Gastrocnemius medialis (tissue), 4 donors: ENCODE measurements at regions not wholly inside any gene's neighbourhood (a gene's known extent, or its start where the extent isn't known, plus 50 kb on each side); places are given as distances from the start of the nearest gene placed in this dataset.
"Not testable (repeated sequence)": the region's sequence is repeated elsewhere in the genome, so short reads cannot be mapped to it uniquely, and the experiment has no call there.

Source experiments
- ATAC-seq, 2 donors: fragments of 150-250 bp; one replicate each; pipeline ENCODE4 v1.9.1; 2016
- DNase-seq, 2 donors: peaks; one replicate each; pipeline ENCODE4 v3.0.0-alpha.2; 2019
- H3K27ac ChIP-seq, 4 donors: fragments of 200-600 bp; sonication (generic); 1 replicate in 1 of 4; 2 replicates in 3 of 4; pipeline ENCODE4 v1.5.1; 2016 to 2018; ENCODE audit warnings: mild to moderate bottlenecking in 2 of 4, moderate library complexity in 1 of 4
- H3K27me3 ChIP-seq, 3 donors: fragments of 200-600 bp; sonication (generic) in 2 of 3; 1 replicate in 1 of 3; 2 replicates in 2 of 3; pipeline versions ENCODE4 v1.5.1 to v1.6.0; 2016 to 2019; ENCODE audit warnings: mild to moderate bottlenecking in 1 of 3, moderate library complexity in 1 of 3
- H3K36me3 ChIP-seq, 2 donors: fragments of 200-600 bp; sonication (generic) in 1 of 2; one replicate each; pipeline ENCODE4 v1.5.1; 2017 to 2018
- H3K4me1 ChIP-seq, 2 donors: fragments of 200-600 bp; sonication (generic) in 1 of 2; one replicate each; pipeline ENCODE4 v1.5.1; 2016 to 2017; ENCODE audit warnings: mild to moderate bottlenecking in 2 of 2
- H3K4me3 ChIP-seq, 4 donors: fragments of 200-600 bp; sonication (generic) in 3 of 4; 1 replicate in 1 of 4; 2 replicates in 3 of 4; pipeline ENCODE4 v1.5.1; 2016 to 2019; ENCODE audit warnings: mild to moderate bottlenecking in 2 of 4
- H3K9me3 ChIP-seq, 3 donors: fragments of 200-600 bp; sonication (generic) in 2 of 3; 1 replicate in 1 of 3; 2 replicates in 2 of 3; pipeline ENCODE4 v1.5.1; 2016 to 2019
- POLR2A ChIP-seq, 2 donors: fragments of 450-650 bp; IDR thresholded peaks; one replicate each; pipeline ENCODE4 v1.6.1; 2017; ENCODE audit warnings: antibody characterized with exemption in 2 of 2, mild to moderate bottlenecking in 2 of 2, moderate library complexity in 2 of 2
- in situ Hi-C, 4 donors: fragments of 200-750 bp; cut with MboI; loops; one replicate each; pipeline versions ENCODE4 v1.15.0 to v1.8.0; 2017; ENCODE audit warnings: low sequenced_read_pairs in 4 of 4
- intact Hi-C: fragments of 100-400 bp; cut with DNase I; formaldehyde crosslinking; loops from one replicate; pipeline ENCODE4 v1.15.1; 2023; ENCODE audit warnings: low total_unique reads
- TF ChIP-seq, protein P1 (sequence below), 5 experiments: fragments of 450-650 bp in 3 of 5; fragments of 200-600 bp in 2 of 5; sonication (generic) in 2 of 5; IDR thresholded peaks in 4 of 5; conservative IDR thresholded peaks in 1 of 5; 1 replicate in 4 of 5; 2 replicates in 1 of 5; pipeline ENCODE4 v1.5.1; 2016 to 2019; ENCODE audit warnings: antibody characterized with exemption in 5 of 5, mild to moderate bottlenecking in 3 of 5, moderate library complexity in 3 of 5

GRCh38 chr20:2223558-2224367 is 72.0 kb upstream of the TGM3 start:
- in situ Hi-C loops (loop anchor here in 1 of 4 donors (25.0 kb wide), 1 partner anchor 214 kb away; no protein-coding TSS in a partner anchor), intact Hi-C loops (no loop called here)
- Histone ChIP-seq H3K36me3 (no peaks in the 10 kb centered on the region), H3K4me3 (no peak overlapping the region), H3K27me3 (no peaks in the 10 kb centered on the region), H3K9me3 (no peaks in the 10 kb centered on the region), H3K4me1 (no peaks in the 10 kb centered on the region), H3K27ac (no peak overlapping the region)
- TF ChIP-seq, protein P1, sequence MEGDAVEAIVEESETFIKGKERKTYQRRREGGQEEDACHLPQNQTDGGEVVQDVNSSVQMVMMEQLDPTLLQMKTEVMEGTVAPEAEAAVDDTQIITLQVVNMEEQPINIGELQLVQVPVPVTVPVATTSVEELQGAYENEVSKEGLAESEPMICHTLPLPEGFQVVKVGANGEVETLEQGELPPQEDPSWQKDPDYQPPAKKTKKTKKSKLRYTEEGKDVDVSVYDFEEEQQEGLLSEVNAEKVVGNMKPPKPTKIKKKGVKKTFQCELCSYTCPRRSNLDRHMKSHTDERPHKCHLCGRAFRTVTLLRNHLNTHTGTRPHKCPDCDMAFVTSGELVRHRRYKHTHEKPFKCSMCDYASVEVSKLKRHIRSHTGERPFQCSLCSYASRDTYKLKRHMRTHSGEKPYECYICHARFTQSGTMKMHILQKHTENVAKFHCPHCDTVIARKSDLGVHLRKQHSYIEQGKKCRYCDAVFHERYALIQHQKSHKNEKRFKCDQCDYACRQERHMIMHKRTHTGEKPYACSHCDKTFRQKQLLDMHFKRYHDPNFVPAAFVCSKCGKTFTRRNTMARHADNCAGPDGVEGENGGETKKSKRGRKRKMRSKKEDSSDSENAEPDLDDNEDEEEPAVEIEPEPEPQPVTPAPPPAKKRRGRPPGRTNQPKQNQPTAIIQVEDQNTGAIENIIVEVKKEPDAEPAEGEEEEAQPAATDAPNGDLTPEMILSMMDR (IDR thresholded peaks at IDR 0.05 in 4 of 5, conservative IDR thresholded peaks at IDR 0.05 in 1 of 5), result no peak
- TF ChIP-seq POLR2A (IDR thresholded peaks at IDR 0.05), result no peak
- DNase-seq (no peak), ATAC-seq (no peak)

DNA sequence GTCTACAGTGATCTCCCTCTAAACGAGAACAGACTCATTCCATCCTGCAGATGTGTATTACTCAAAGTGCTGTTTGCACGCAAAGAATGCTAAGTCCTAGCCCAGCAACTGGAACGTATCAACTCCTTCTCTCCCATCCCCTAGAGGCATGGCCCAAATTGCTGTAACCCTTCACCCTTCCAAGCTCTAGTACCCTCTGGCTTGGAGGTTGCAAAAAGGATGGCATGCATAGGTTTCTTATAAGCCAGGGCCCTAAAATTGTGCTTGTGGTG is 71.5 kb upstream of the TGM3 start:
- Histone ChIP-seq H3K4me3 (no peak overlapping the region), H3K27ac (no peak overlapping the region), H3K9me3 (no peaks in the 10 kb centered on the region), H3K36me3 (no peaks in the 10 kb centered on the region), H3K27me3 (no peaks in the 10 kb centered on the region), H3K4me1 (no peaks in the 10 kb centered on the region)
- DNase-seq (no peak), ATAC-seq (no peak)
- intact Hi-C loops (no loop called here), in situ Hi-C loops (loop anchor here in 1 of 4 donors (25.0 kb wide), 1 partner anchor 213 kb away; no protein-coding TSS in a partner anchor)
- TF ChIP-seq POLR2A (IDR thresholded peaks at IDR 0.05), result no peak
- TF ChIP-seq, protein P1 (IDR thresholded peaks at IDR 0.05 in 4 of 5, conservative IDR thresholded peaks at IDR 0.05 in 1 of 5), result no peak

DNA sequence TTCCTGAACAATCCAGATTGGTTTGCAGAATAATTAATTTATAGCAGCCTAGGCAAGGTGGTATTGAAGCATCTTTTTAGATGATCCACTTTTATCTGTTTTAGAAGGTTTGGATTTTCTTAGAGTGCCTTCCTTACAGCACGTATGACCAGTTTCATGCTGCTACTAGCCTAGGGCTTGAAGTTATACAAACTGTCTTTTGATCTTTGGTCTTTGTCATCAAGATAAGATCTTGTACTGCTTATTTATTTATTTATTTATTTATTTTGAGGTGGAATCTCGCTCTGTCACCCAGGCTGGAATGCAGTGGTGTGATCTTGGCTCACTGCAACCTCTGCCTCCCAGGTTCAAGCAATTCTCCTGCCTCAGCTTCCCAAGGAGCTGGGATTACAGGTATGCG is 68.5 kb upstream of the TGM3 start:
- H3K9me3 ChIP-seq, H3K4me1 ChIP-seq, intact Hi-C loops, H3K4me3 ChIP-seq, in situ Hi-C loops, ATAC-seq, H3K36me3 ChIP-seq, H3K27ac ChIP-seq, H3K27me3 ChIP-seq, DNase-seq: not testable (repeated sequence)

DNA sequence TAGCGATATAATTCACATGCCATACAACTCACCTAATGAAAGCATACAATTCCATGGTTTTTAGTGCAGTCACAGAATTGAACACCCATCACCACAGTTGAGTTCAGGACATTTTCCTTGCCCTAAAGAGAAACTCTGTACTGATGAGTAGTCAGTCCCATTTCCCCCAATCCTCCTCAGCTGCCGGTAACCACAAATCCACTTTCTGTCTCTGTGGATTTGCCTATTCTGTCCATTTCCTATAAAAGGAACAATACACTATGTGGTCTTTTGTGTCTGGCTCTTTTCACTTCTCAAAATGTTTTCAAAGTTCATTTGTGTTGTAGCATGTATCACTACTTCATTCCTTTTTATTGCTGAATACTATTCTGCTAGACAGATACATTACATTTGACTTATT is 67.9 kb upstream of the TGM3 start:
- Histone ChIP-seq H3K27ac (no peak overlapping the region), H3K4me3 (no peak overlapping the region), H3K36me3 (no peaks in the 10 kb centered on the region), H3K9me3 (no peaks in the 10 kb centered on the region), H3K4me1 (no peaks in the 10 kb centered on the region), H3K27me3 (no peaks in the 10 kb centered on the region)
- in situ Hi-C loops, result no loop called here
- TF ChIP-seq POLR2A (IDR thresholded peaks at IDR 0.05), result no peak
- TF ChIP-seq, protein P1 (IDR thresholded peaks at IDR 0.05 in 4 of 5, conservative IDR thresholded peaks at IDR 0.05 in 1 of 5), result no peak
- DNase-seq, result no peak
- intact Hi-C loops, result no loop called here
- ATAC-seq, result no peak

DNA sequence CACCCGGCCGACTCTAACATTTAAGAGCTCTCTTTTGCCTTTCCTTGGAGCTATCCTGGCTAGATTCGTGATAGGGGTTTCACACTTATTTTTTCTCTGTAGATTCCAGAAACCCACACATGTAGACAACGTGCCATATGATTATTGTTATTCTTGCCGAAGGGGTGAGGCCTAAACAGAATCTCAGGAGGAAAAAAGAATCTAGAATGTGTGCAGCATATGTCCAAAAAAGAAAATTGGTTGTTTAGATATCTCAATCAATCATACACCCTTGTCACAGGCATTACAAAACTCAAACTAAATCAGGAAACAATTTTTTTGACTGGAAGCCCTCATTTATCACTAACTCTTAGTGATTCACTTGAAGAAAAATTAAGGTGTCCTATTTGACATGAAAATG is 66.9 kb upstream of the TGM3 start:
- in situ Hi-C loops, result no loop called here
- no peaks in the 10 kb centered on the region for H3K4me1 ChIP-seq

More for the DNA sequence above, 66.9 kb upstream of the TGM3 start:
- DNase-seq (no peak), ATAC-seq (no peak)
- intact Hi-C loops, result no loop called here
- no peak overlapping the region for H3K27ac ChIP-seq
- TF ChIP-seq, protein P1 (IDR thresholded peaks at IDR 0.05 in 4 of 5, conservative IDR thresholded peaks at IDR 0.05 in 1 of 5), result no peak
- TF ChIP-seq POLR2A (IDR thresholded peaks at IDR 0.05), result no peak
- no peaks in the 10 kb centered on the region for H3K36me3 ChIP-seq
- H3K27me3 ChIP-seq, result no peaks in the 10 kb centered on the region
- no peaks in the 10 kb centered on the region for H3K9me3 ChIP-seq
- H3K4me3 ChIP-seq, result no peak overlapping the region
